ENCODE measurements at regions not wholly inside any gene's neighbourhood (a gene's known extent, or its start where the extent isn't known, plus 50 kb on each side); places are given as distances from the start of the nearest gene placed in this dataset.

DNA sequence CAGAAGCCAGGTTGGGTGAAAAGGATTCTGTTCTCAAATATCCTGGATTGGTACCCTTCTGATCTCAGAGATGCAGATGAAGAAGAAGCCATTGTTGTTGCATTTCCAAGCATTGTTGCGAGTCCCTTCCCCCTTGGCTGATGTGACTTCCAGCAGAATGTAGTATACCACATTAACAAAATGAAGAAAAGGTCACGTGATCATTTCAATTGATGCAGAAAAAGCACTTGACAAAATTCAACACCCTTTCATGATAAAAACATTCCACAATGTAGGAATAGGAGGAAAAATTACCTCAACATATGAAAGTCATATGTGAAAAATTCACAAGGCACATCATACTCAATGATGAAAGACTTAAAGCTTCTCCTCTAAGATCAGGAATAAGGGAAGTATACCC is 181.9 kb upstream of the PFN2 start:
- no peak for TF ChIP-seq FOXP2 (optimal IDR thresholded peaks at IDR 0.05; ENCODE audit: borderline replicate concordance, extremely low read depth, extremely low read length, insufficient read depth)
- no peak for TF ChIP-seq TAF1 (IDR thresholded peaks at IDR 0.05; ENCODE audit: borderline replicate concordance, insufficient read depth, low read length)
- TF ChIP-seq, protein P1, sequence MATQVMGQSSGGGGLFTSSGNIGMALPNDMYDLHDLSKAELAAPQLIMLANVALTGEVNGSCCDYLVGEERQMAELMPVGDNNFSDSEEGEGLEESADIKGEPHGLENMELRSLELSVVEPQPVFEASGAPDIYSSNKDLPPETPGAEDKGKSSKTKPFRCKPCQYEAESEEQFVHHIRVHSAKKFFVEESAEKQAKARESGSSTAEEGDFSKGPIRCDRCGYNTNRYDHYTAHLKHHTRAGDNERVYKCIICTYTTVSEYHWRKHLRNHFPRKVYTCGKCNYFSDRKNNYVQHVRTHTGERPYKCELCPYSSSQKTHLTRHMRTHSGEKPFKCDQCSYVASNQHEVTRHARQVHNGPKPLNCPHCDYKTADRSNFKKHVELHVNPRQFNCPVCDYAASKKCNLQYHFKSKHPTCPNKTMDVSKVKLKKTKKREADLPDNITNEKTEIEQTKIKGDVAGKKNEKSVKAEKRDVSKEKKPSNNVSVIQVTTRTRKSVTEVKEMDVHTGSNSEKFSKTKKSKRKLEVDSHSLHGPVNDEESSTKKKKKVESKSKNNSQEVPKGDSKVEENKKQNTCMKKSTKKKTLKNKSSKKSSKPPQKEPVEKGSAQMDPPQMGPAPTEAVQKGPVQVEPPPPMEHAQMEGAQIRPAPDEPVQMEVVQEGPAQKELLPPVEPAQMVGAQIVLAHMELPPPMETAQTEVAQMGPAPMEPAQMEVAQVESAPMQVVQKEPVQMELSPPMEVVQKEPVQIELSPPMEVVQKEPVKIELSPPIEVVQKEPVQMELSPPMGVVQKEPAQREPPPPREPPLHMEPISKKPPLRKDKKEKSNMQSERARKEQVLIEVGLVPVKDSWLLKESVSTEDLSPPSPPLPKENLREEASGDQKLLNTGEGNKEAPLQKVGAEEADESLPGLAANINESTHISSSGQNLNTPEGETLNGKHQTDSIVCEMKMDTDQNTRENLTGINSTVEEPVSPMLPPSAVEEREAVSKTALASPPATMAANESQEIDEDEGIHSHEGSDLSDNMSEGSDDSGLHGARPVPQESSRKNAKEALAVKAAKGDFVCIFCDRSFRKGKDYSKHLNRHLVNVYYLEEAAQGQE (IDR thresholded peaks at IDR 0.05; ENCODE audit: insufficient read depth in 1 of 2, low read depth in 2 of 2, low read length in 2 of 2), result no peak
- no peak for TF ChIP-seq SIN3A (IDR thresholded peaks at IDR 0.05; ENCODE audit: borderline replicate concordance, insufficient read depth, low read length)
- no peak for TF ChIP-seq POLR2AphosphoS5 (IDR thresholded peaks at IDR 0.05; ENCODE audit: low read depth, low read length)

DNA sequence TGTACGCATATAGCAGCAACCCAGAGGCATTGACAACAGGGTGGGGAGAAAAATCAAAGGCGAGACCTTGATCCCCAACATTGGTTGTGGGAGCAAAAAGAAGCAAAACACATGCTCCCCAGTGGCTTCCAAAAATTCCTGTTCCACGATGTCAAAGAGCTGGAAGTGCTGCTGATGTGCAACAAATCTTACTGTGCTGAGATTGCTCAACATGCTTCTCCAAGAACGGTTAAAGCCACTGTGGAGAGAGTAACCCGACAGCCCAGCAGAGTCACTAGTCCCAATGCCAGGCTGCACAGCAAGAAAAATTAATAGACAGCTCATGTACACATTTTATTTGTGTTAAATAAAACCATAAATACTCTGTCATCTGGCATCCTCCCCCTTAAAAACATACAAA is 179.9 kb upstream of the PFN2 start:
- TF ChIP-seq POLR2AphosphoS5 (IDR thresholded peaks at IDR 0.05; ENCODE audit: low read depth, low read length), result no peak
- TF ChIP-seq FOXP2 (optimal IDR thresholded peaks at IDR 0.05; ENCODE audit: borderline replicate concordance, extremely low read depth, extremely low read length, insufficient read depth), result no peak
- TF ChIP-seq, protein P1 (IDR thresholded peaks at IDR 0.05; ENCODE audit: insufficient read depth in 1 of 2, low read depth in 2 of 2, low read length in 2 of 2), result no peak
- TF ChIP-seq TAF1 (IDR thresholded peaks at IDR 0.05; ENCODE audit: borderline replicate concordance, insufficient read depth, low read length), result no peak
- TF ChIP-seq SIN3A (IDR thresholded peaks at IDR 0.05; ENCODE audit: borderline replicate concordance, insufficient read depth, low read length), result no peak

DNA sequence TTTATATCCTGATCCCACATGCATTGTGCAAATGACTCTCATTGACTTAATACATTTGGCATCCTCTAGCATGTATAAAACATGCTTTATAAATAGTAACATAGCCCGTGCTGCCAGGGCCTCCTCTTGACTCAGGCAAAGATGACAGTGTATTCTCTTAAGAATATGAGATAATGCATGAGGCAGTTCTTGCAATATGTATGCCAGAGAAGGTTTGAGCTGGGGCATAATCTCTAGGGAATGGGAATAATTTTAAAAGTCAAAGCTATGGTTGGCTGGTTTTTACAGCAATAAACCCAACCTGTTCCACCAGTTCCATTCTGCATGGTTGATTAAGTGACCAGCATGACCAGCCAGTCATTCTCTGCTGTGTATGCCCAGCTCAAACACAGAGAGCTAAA is 179.0 kb upstream of the PFN2 start:
- TF ChIP-seq FOXP2 (optimal IDR thresholded peaks at IDR 0.05; ENCODE audit: borderline replicate concordance, extremely low read depth, extremely low read length, insufficient read depth) (no peak), SIN3A (IDR thresholded peaks at IDR 0.05; ENCODE audit: borderline replicate concordance, insufficient read depth, low read length) (no peak), TAF1 (IDR thresholded peaks at IDR 0.05; ENCODE audit: borderline replicate concordance, insufficient read depth, low read length) (no peak), POLR2AphosphoS5 (IDR thresholded peaks at IDR 0.05; ENCODE audit: low read depth, low read length) (no peak)

DNA sequence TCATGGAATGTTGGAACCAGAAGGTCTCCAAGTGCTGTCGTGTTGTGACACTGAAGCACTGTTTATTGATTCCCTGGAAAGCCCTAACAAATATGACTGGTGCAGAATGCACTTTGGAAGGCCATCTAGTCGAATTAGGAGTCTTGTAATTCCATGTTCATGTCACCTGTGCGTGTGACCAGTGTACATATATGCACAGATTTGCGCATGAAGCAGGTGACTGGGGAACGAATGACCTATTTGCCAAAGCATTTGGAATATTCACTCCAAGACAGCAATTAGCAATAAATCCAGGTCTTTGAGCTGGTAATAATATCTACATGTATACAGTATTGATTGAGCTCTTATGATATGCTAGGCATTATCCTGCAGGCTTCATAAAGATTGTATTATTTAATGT is 177.5 kb upstream of the PFN2 start:
- TF ChIP-seq SIN3A (IDR thresholded peaks at IDR 0.05; ENCODE audit: borderline replicate concordance, insufficient read depth, low read length), result no peak
- TF ChIP-seq, protein P1 (IDR thresholded peaks at IDR 0.05; ENCODE audit: insufficient read depth in 1 of 2, low read depth in 2 of 2, low read length in 2 of 2), result no peak
- no peak for TF ChIP-seq FOXP2 (optimal IDR thresholded peaks at IDR 0.05; ENCODE audit: borderline replicate concordance, extremely low read depth, extremely low read length, insufficient read depth)

DNA sequence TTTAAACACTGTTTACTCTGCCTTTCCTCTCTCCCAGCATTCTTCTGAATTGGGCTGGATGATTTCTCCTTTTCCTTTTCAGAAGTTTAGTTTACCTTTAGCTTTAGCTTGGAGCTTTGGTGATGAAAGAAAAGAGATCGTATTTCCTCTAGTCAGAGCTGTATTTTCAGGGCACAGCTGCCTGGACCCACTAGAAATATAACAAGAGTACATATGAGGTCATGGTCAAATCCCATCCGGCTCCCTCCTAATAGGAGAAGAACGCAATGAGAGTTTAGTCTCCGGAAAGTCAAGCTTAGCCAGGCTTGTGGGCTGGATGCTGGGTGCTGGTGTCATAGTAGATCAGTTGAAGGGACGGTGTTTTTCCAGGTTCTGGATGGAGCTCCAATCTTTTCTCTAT is 177.1 kb upstream of the PFN2 start:
- TF ChIP-seq SIN3A (IDR thresholded peaks at IDR 0.05; ENCODE audit: borderline replicate concordance, insufficient read depth, low read length) (no peak), POLR2AphosphoS5 (IDR thresholded peaks at IDR 0.05; ENCODE audit: low read depth, low read length) (no peak), TAF1 (IDR thresholded peaks at IDR 0.05; ENCODE audit: borderline replicate concordance, insufficient read depth, low read length) (no peak), FOXP2 (optimal IDR thresholded peaks at IDR 0.05; ENCODE audit: borderline replicate concordance, extremely low read depth, extremely low read length, insufficient read depth) (no peak)
- TF ChIP-seq, protein P1 (IDR thresholded peaks at IDR 0.05; ENCODE audit: insufficient read depth in 1 of 2, low read depth in 2 of 2, low read length in 2 of 2), result no peak

All from PFSK-1 (cell line).